Ishikawa (cell line): ENCODE measurements at regions not wholly inside any gene's neighbourhood (a gene's known extent, or its start where the extent isn't known, plus 50 kb on each side); places are given as distances from the start of the nearest gene placed in this dataset.

ENCODE experiments used
- CEBPB ChIP-seq: IDR thresholded peaks from 2 replicates; pipeline ENCODE4 v1.6.1; 2012
- CREB1 ChIP-seq: IDR thresholded peaks from 2 replicates; pipeline ENCODE4 v1.6.1; 2012; ENCODE audit warnings: low read depth
- EGR1 ChIP-seq: IDR thresholded peaks from 2 replicates; pipeline ENCODE4 v1.6.1; 2012
- EP300 ChIP-seq: IDR thresholded peaks from 2 replicates; pipeline ENCODE4 v1.6.1; 2012; ENCODE audit warnings: borderline replicate concordance
- FOXM1 ChIP-seq: IDR thresholded peaks from 2 replicates; pipeline ENCODE4 v1.6.1; 2012; ENCODE audit warnings: low read depth, borderline replicate concordance
- NFIC ChIP-seq: IDR thresholded peaks from 2 replicates; pipeline ENCODE4 v1.6.1; 2012
- RAD21 ChIP-seq: IDR thresholded peaks from 2 replicates; pipeline ENCODE4 v1.6.1; 2012; ENCODE audit warnings: low read depth
- TAF1 ChIP-seq: IDR thresholded peaks from 2 replicates; pipeline ENCODE4 v1.6.1; 2012; ENCODE audit warnings: low read depth, mild to moderate bottlenecking
- TCF12 ChIP-seq: IDR thresholded peaks from 2 replicates; pipeline ENCODE4 v1.6.1; 2012; ENCODE audit warnings: low read depth
- TEAD4 ChIP-seq: IDR thresholded peaks from 2 replicates; pipeline ENCODE4 v1.6.1; 2012
- USF1 ChIP-seq: IDR thresholded peaks from 2 replicates; pipeline ENCODE4 v1.6.1; 2012
- YY1 ChIP-seq: IDR thresholded peaks from 2 replicates; pipeline ENCODE4 v1.6.1; 2012; ENCODE audit warnings: low read depth
- ZBTB7A ChIP-seq: IDR thresholded peaks from 2 replicates; pipeline ENCODE4 v1.6.1; 2012; ENCODE audit warnings: low read depth
- TF ChIP-seq, protein P1 (sequence below): IDR thresholded peaks from 2 replicates; pipeline ENCODE4 v1.6.1; 2012; ENCODE audit warnings: low read depth, mild to moderate bottlenecking
- TF ChIP-seq, protein P2 (sequence below): IDR thresholded peaks from 2 replicates; pipeline ENCODE4 v1.6.1; 2012

DNA sequence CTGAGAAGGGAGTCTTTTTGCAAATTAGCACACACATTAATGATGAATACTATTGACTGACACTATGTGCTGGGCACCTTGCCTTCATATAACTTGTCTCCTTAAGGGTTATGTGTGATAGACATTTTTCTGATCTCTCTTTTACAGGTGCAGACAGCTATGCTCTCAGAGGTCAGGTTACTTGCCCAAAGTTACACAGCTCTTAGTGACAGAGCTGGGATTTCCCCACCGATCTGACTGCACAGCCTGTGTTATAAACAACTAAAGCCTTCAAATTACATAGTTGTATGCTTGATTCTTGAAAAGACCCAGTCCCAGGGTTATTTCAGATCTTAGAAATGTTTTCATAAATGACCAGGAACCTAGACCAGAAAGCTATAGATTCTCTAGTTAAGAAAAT is 462.7 kb downstream of the EBF1 start:
- TF ChIP-seq RAD21 (no peak), NFIC (no peak), CEBPB (no peak), TAF1 (no peak), ZBTB7A (no peak), FOXM1 (no peak), YY1 (no peak), EGR1 (no peak), EP300 (no peak), TEAD4 (no peak), USF1 (no peak), CREB1 (no peak), TCF12 (no peak)
- TF ChIP-seq, protein P1, sequence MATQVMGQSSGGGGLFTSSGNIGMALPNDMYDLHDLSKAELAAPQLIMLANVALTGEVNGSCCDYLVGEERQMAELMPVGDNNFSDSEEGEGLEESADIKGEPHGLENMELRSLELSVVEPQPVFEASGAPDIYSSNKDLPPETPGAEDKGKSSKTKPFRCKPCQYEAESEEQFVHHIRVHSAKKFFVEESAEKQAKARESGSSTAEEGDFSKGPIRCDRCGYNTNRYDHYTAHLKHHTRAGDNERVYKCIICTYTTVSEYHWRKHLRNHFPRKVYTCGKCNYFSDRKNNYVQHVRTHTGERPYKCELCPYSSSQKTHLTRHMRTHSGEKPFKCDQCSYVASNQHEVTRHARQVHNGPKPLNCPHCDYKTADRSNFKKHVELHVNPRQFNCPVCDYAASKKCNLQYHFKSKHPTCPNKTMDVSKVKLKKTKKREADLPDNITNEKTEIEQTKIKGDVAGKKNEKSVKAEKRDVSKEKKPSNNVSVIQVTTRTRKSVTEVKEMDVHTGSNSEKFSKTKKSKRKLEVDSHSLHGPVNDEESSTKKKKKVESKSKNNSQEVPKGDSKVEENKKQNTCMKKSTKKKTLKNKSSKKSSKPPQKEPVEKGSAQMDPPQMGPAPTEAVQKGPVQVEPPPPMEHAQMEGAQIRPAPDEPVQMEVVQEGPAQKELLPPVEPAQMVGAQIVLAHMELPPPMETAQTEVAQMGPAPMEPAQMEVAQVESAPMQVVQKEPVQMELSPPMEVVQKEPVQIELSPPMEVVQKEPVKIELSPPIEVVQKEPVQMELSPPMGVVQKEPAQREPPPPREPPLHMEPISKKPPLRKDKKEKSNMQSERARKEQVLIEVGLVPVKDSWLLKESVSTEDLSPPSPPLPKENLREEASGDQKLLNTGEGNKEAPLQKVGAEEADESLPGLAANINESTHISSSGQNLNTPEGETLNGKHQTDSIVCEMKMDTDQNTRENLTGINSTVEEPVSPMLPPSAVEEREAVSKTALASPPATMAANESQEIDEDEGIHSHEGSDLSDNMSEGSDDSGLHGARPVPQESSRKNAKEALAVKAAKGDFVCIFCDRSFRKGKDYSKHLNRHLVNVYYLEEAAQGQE: no peak
- TF ChIP-seq, protein P2, sequence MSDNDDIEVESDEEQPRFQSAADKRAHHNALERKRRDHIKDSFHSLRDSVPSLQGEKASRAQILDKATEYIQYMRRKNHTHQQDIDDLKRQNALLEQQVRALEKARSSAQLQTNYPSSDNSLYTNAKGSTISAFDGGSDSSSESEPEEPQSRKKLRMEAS: no peak

- TF ChIP-seq FOXM1 (no peak), USF1 (no peak), EGR1 (no peak), TEAD4 (no peak), RAD21 (no peak), YY1 (no peak), CEBPB (no peak), ZBTB7A (no peak), TCF12 (no peak), TAF1 (no peak), CREB1 (no peak), NFIC (no peak), EP300 (no peak)
- TF ChIP-seq, protein P1: no peak
- TF ChIP-seq, protein P2: no peak
Measured at GRCh38 chr5:158635565-158635964, 464.2 kb downstream of the EBF1 start.

GRCh38 chr5:158634714-158635113 is 465.0 kb downstream of the EBF1 start:
- TF ChIP-seq RAD21: no peak
- no peak for TF ChIP-seq TEAD4
- TF ChIP-seq USF1: no peak
- no peak for TF ChIP-seq TAF1
- TF ChIP-seq TCF12: no peak
- TF ChIP-seq NFIC: no peak
- TF ChIP-seq EP300: no peak
- TF ChIP-seq, protein P2: no peak
- TF ChIP-seq FOXM1: no peak
- no peak for TF ChIP-seq EGR1
- TF ChIP-seq, protein P1: no peak
- no peak for TF ChIP-seq ZBTB7A
- TF ChIP-seq YY1: no peak
- no peak for TF ChIP-seq CEBPB
- TF ChIP-seq CREB1: no peak
